ENCODE measurements at regions not wholly inside any gene's neighbourhood (a gene's known extent, or its start where the extent isn't known, plus 50 kb on each side); places are given as distances from the start of the nearest gene placed in this dataset.

- no peak overlapping the region for H3K4me2 ChIP-seq
- no peaks in the 10 kb centered on the region for H3K27me3 ChIP-seq
- H4K20me1 ChIP-seq: no peaks in the 10 kb centered on the region
- peaks cover 0 to 20% (median 14%) of the 10 kb centered on the region in 11 experiments; a peak in 14 of 22 replicates for H3K9me3 ChIP-seq (replicated peaks in 1 of 11)
- no peak overlapping the region for H3K9ac ChIP-seq
- TF ChIP-seq Cebpa-rat (IDR thresholded peaks at IDR 0.05): no peak
- H3K4me3 ChIP-seq: no peak overlapping the region
- no peak overlapping the region for H3K27ac ChIP-seq
- peaks cover 0 to 5% (median 2%) of the 10 kb centered on the region in 10 experiments; a peak in 13 of 20 replicates for H3K4me1 ChIP-seq
- H3K36me3 ChIP-seq: no peaks in the 10 kb centered on the region
Observed at GRCh38 chr21:15557925-15558324, 171.9 kb upstream of the USP25 start.

- no peaks in the 10 kb centered on the region for H4K20me1 ChIP-seq
- H3K9me3 ChIP-seq (replicated peaks in 1 of 11): peaks cover 0 to 20% (median 14%) of the 10 kb centered on the region in 11 experiments; a peak in 14 of 22 replicates
- no peaks in the 10 kb centered on the region for H3K4me1 ChIP-seq
- H3K27me3 ChIP-seq: no peaks in the 10 kb centered on the region
- H3K36me3 ChIP-seq: no peaks in the 10 kb centered on the region
- H3K27ac ChIP-seq: no peak overlapping the region
- H3K4me2 ChIP-seq: no peak overlapping the region
- H3K9ac ChIP-seq: no peak overlapping the region
- TF ChIP-seq Cebpa-rat (IDR thresholded peaks at IDR 0.05): no peak
- H3K4me3 ChIP-seq: no peak overlapping the region
Observed at GRCh38 chr21:15558884-15559283, 170.9 kb upstream of the USP25 start.

- no peak overlapping the region for H3K9ac ChIP-seq
- H3K4me1 ChIP-seq: no peaks in the 10 kb centered on the region
- H3K4me3 ChIP-seq: no peak overlapping the region
- H3K36me3 ChIP-seq: no peaks in the 10 kb centered on the region
- H4K20me1 ChIP-seq: no peaks in the 10 kb centered on the region
- no peak overlapping the region for H3K4me2 ChIP-seq
- no peak for TF ChIP-seq Cebpa-rat (IDR thresholded peaks at IDR 0.05)
- H3K27me3 ChIP-seq: no peaks in the 10 kb centered on the region
- H3K27ac ChIP-seq: no peak overlapping the region
- peaks cover 0 to 20% (median 14%) of the 10 kb centered on the region in 11 experiments; a peak in 14 of 22 replicates for H3K9me3 ChIP-seq (replicated peaks in 1 of 11)
Observed at GRCh38 chr21:15559660-15560059, 170.1 kb upstream of the USP25 start.

GRCh38 chr21:15560383-15561056, 169.3 kb upstream of the USP25 start:
- no peak for TF ChIP-seq Cebpa-rat (IDR thresholded peaks at IDR 0.05)
- Histone ChIP-seq H3K9ac (no peak overlapping the region), H3K4me3 (no peak overlapping the region), H3K4me2 (no peak overlapping the region), H4K20me1 (no peaks in the 10 kb centered on the region), H3K9me3 (replicated peaks in 1 of 11) (peaks cover 0 to 20% (median 14%) of the 10 kb centered on the region in 11 experiments; a peak in 14 of 22 replicates), H3K36me3 (no peaks in the 10 kb centered on the region), H3K27ac (no peak overlapping the region), H3K4me1 (no peaks in the 10 kb centered on the region), H3K27me3 (no peaks in the 10 kb centered on the region)

GRCh38 chr21:15562748-15563147, 167.0 kb upstream of the USP25 start:
- H3K4me2 ChIP-seq: no peak overlapping the region
- no peak for TF ChIP-seq Cebpa-rat (IDR thresholded peaks at IDR 0.05)
- H3K4me3 ChIP-seq: no peak overlapping the region
- H3K4me1 ChIP-seq: no peaks in the 10 kb centered on the region
- H3K9ac ChIP-seq: no peak overlapping the region
- peaks cover 0 to 5% (median 5%) of the 10 kb centered on the region in 11 experiments; a peak in 11 of 22 replicates for H3K9me3 ChIP-seq (replicated peaks in 1 of 11)
- H3K27ac ChIP-seq: no peak overlapping the region
- no peaks in the 10 kb centered on the region for H3K36me3 ChIP-seq
- H4K20me1 ChIP-seq: no peaks in the 10 kb centered on the region
- H3K27me3 ChIP-seq: no peaks in the 10 kb centered on the region

DNA sequence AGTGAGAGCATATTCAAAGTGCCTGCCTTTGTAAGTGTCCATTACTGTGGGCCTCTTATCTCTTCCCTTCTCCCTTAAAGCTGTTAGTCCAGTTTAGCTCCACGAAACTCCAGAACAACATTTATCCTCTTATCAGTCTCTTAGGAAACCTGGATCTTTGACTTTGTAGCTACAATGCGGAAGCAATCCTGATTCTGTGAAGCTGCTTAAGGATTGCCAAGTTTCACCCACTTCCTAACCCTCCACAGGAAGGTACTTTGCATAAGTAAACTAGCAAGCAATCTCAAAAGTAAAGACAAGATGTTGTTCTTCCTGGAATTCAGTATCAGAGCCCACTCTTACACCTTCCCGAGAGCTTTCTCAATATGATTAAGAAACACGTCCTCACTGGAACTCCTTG, 164.9 kb upstream of the USP25 start:
- H3K4me2 ChIP-seq: no peak overlapping the region
- H3K9me3 ChIP-seq (replicated peaks in 1 of 11): peaks cover 0 to 10% (median 0%) of the 10 kb centered on the region in 11 experiments; a peak in 2 of 22 replicates
- no peak overlapping the region for H3K4me3 ChIP-seq
- H3K27me3 ChIP-seq: no peaks in the 10 kb centered on the region
- no peaks in the 10 kb centered on the region for H3K36me3 ChIP-seq
- no peaks in the 10 kb centered on the region for H3K4me1 ChIP-seq
- no peak overlapping the region for H3K9ac ChIP-seq
- no peaks in the 10 kb centered on the region for H4K20me1 ChIP-seq
- TF ChIP-seq Cebpa-rat (IDR thresholded peaks at IDR 0.05): no peak
- no peak overlapping the region for H3K27ac ChIP-seq

DNA sequence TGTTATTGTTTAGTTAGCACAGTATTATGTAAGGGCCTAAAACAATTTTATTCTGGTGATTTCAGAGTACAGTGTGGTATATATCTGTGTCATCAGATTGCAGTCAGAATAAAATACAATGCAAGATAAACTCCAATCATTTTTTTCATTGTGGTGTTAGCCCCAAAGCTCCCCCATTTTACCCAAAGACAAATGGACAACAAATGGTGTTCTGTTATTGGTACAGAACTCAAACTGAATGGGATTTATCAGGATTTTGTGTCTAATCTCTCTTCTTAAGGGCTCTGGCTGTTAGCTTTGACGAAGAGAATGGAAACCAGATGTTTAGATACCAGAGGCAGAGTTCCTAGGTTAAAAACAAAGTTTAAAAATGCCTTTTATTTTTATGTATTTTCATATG, 163.1 kb upstream of the USP25 start:
- H3K27ac ChIP-seq: no peak overlapping the region
- no peak for TF ChIP-seq Cebpa-rat (IDR thresholded peaks at IDR 0.05)
- H3K9ac ChIP-seq: no peak overlapping the region
- H4K20me1 ChIP-seq: no peaks in the 10 kb centered on the region
- H3K4me3 ChIP-seq: no peak overlapping the region
- H3K4me2 ChIP-seq: no peak overlapping the region
- no peaks in the 10 kb centered on the region for H3K4me1 ChIP-seq
- H3K36me3 ChIP-seq: no peaks in the 10 kb centered on the region
- peaks cover 0 to 10% (median 0%) of the 10 kb centered on the region in 11 experiments; a peak in 2 of 22 replicates for H3K9me3 ChIP-seq (replicated peaks in 1 of 11)
- H3K27me3 ChIP-seq: no peaks in the 10 kb centered on the region

GRCh38 chr21:15567191-15567590, 162.6 kb upstream of the USP25 start:
- Histone ChIP-seq H3K4me2 (no peak overlapping the region), H3K27me3 (no peaks in the 10 kb centered on the region), H3K9ac (no peak overlapping the region), H3K4me1 (no peaks in the 10 kb centered on the region), H3K9me3 (replicated peaks in 1 of 11) (peaks cover 0 to 10% (median 0%) of the 10 kb centered on the region in 11 experiments; a peak in 2 of 22 replicates), H3K4me3 (no peak overlapping the region), H3K36me3 (no peaks in the 10 kb centered on the region), H4K20me1 (no peaks in the 10 kb centered on the region), H3K27ac (no peak overlapping the region)
- no peak for TF ChIP-seq Cebpa-rat (IDR thresholded peaks at IDR 0.05)

DNA sequence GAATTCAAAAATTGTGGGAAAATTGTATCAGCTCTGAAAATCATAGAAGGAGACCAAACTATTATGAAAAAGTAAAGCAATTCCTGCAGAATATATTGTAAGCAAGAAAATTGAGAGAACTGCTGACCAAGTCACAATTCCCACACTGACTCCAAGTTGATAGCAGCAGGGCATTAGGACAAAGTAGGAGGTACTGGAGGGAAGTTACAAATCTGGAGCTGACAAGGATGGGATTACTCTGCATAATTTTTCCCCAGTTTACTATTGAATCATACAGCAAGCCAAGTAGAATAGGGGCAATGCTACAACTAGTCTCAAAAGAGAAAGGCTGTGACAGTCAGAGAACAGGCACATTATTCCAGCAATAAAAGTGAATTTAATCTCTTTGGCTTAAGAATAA, 161.3 kb upstream of the USP25 start:
- Histone ChIP-seq H3K4me2 (no peak overlapping the region), H3K4me1 (no peaks in the 10 kb centered on the region), H3K27me3 (no peaks in the 10 kb centered on the region)

More for the DNA sequence above, 161.3 kb upstream of the USP25 start:
- TF ChIP-seq Cebpa-rat (IDR thresholded peaks at IDR 0.05): no peak
- Histone ChIP-seq H3K9me3 (replicated peaks in 1 of 11) (peaks cover 0 to 10% (median 0%) of the 10 kb centered on the region in 11 experiments; a peak in 2 of 22 replicates), H3K4me3 (no peak overlapping the region), H3K36me3 (no peaks in the 10 kb centered on the region), H3K9ac (no peak overlapping the region), H4K20me1 (no peaks in the 10 kb centered on the region), H3K27ac (no peak overlapping the region)
